ENCODE measurements at regions not wholly inside any gene's neighbourhood (a gene's known extent, or its start where the extent isn't known, plus 50 kb on each side); places are given as distances from the start of the nearest gene placed in this dataset.
"Not testable (repeated sequence)": the region's sequence is repeated elsewhere in the genome, so short reads cannot be mapped to it uniquely, and the experiment has no call there.

GRCh38 chr6:150789906-150790305, 75.6 kb upstream of the MTHFD1L start:
- TF ChIP-seq CTCF, POLR2A (IDR thresholded peaks at IDR 0.05): not testable (repeated sequence)
